HG03571 (cell line): ENCODE measurements at regions not wholly inside any gene's neighbourhood (a gene's known extent, or its start where the extent isn't known, plus 50 kb on each side); places are given as distances from the start of the nearest gene placed in this dataset.

Experiments
- ATAC-seq: cut with Tn5 transposase; IDR thresholded peaks from one replicate; pipeline ENCODE4 v1.9.1; 2021; ENCODE audit not compliant: unreplicated experiment

- no peak for ATAC-seq
These were observed 100.2 kb downstream of the CYRIA start for GRCh38 chr2:16565481-16565880.

GRCh38 chr2:16561676-16562075, 104.0 kb downstream of the CYRIA start:
- ATAC-seq: no peak

GRCh38 chr2:16561251-16561650, 104.4 kb downstream of the CYRIA start:
- ATAC-seq: no peak

GRCh38 chr2:16559278-16560067, 106.2 kb downstream of the CYRIA start:
- no peak for ATAC-seq

GRCh38 chr2:16554060-16554583, 111.5 kb downstream of the CYRIA start:
- no peak for ATAC-seq

- no peak for ATAC-seq
These were observed 112.4 kb downstream of the CYRIA start for GRCh38 chr2:16553226-16553625.

GRCh38 chr2:16552202-16552601, 113.4 kb downstream of the CYRIA start:
- no peak for ATAC-seq

GRCh38 chr2:16548036-16548435, 117.6 kb downstream of the CYRIA start:
- no peak for ATAC-seq

GRCh38 chr2:16546128-16546754, 119.4 kb downstream of the CYRIA start:
- no peak for ATAC-seq

- no peak for ATAC-seq
These were observed 126.9 kb downstream of the CYRIA start for GRCh38 chr2:16538707-16539106.

- ATAC-seq: no peak
These were observed 128.3 kb downstream of the CYRIA start for GRCh38 chr2:16537347-16537746.

GRCh38 chr2:16526193-16526592, 139.4 kb downstream of the CYRIA start:
- no peak for ATAC-seq

GRCh38 chr2:16525265-16525887, 140.3 kb downstream of the CYRIA start:
- ATAC-seq: no peak

- no peak for ATAC-seq
These were observed 141.9 kb downstream of the CYRIA start for GRCh38 chr2:16523711-16524110.

GRCh38 chr2:16522031-16522831, 143.4 kb downstream of the CYRIA start:
- ATAC-seq: no peak

GRCh38 chr2:16520891-16521290, 144.7 kb downstream of the CYRIA start:
- no peak for ATAC-seq

- no peak for ATAC-seq
These were observed 149.9 kb downstream of the CYRIA start for GRCh38 chr2:16515696-16516095.

- ATAC-seq: no peak
These were observed 152.0 kb downstream of the CYRIA start for GRCh38 chr2:16513626-16514025.

GRCh38 chr2:16511041-16511440, 154.6 kb downstream of the CYRIA start:
- ATAC-seq: no peak

- no peak for ATAC-seq
These were observed 156.6 kb downstream of the CYRIA start for GRCh38 chr2:16509042-16509441.

- no peak for ATAC-seq
These were observed 157.2 kb downstream of the CYRIA start for GRCh38 chr2:16508490-16508851.
